Nephron (organoid): ENCODE measurements at regions not wholly inside any gene's neighbourhood (a gene's known extent, or its start where the extent isn't known, plus 50 kb on each side); places are given as distances from the start of the nearest gene placed in this dataset.

Experiments
- H3K27ac Mint-ChIP-seq, 3 experiments: 2 replicates each; pipeline ENCODE4 v1.8.0; 2020; ENCODE audit warnings: mixed read lengths in 3 of 3, mild to moderate bottlenecking in 2 of 3, moderate library complexity in 1 of 3
- H3K27me3 Mint-ChIP-seq: 2 replicates; pipeline ENCODE4 v1.8.0; 2021; ENCODE audit warnings: low read depth, mild to moderate bottlenecking, moderate library complexity, mixed read lengths
- H3K36me3 Mint-ChIP-seq: 2 replicates; pipeline ENCODE4 v1.8.0; 2020; ENCODE audit warnings: low read depth, mixed read lengths
- H3K4me1 Mint-ChIP-seq: 2 replicates; pipeline ENCODE4 v1.8.0; 2020; ENCODE audit warnings: mixed read lengths
- H3K4me3 Mint-ChIP-seq, 3 experiments: 2 replicates each; pipeline ENCODE4 v1.8.0; 2020; ENCODE audit warnings: mild to moderate bottlenecking in 3 of 3, mixed read lengths in 3 of 3, moderate library complexity in 2 of 3
- H3K9me3 Mint-ChIP-seq: 2 replicates; pipeline ENCODE4 v1.8.0; 2020; ENCODE audit warnings: mixed read lengths
- TF ChIP-seq, protein P1 (sequence below), 3 experiments: fragments of 200-600 bp; sonication (generic); IDR thresholded peaks; one replicate each; pipeline ENCODE4 v1.5.0; 2021; ENCODE audit warnings: antibody characterized with exemption in 3 of 3; ENCODE audit not compliant: unreplicated experiment in 3 of 3

DNA sequence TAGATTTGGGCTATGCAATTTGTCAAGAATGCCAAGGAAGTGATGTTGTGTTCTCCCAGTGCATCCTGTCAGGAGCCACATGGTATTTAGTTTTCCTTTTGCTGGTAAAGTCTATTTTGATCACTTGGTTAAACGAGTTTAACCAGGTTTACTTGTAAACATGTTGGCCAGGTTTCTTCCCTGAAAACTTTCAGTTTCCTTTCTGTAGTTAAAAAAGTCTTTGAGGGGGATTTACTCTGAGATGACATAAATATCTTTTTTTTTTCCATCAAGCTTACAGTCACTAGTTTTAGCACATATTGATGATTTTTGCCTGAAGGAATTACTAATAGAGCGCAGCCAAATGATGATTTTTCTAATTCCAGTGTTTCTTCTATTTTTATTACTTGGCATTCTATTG, 320.5 kb downstream of the PHF14 start:
- no peak overlapping the region for H3K27ac Mint-ChIP-seq
- TF ChIP-seq, protein P1, sequence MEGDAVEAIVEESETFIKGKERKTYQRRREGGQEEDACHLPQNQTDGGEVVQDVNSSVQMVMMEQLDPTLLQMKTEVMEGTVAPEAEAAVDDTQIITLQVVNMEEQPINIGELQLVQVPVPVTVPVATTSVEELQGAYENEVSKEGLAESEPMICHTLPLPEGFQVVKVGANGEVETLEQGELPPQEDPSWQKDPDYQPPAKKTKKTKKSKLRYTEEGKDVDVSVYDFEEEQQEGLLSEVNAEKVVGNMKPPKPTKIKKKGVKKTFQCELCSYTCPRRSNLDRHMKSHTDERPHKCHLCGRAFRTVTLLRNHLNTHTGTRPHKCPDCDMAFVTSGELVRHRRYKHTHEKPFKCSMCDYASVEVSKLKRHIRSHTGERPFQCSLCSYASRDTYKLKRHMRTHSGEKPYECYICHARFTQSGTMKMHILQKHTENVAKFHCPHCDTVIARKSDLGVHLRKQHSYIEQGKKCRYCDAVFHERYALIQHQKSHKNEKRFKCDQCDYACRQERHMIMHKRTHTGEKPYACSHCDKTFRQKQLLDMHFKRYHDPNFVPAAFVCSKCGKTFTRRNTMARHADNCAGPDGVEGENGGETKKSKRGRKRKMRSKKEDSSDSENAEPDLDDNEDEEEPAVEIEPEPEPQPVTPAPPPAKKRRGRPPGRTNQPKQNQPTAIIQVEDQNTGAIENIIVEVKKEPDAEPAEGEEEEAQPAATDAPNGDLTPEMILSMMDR (IDR thresholded peaks at IDR 0.05; ENCODE audit: unreplicated experiment in 3 of 3): no peak
- H3K27me3 Mint-ChIP-seq: no peaks in the 10 kb centered on the region
- H3K4me3 Mint-ChIP-seq: no peak overlapping the region
- no peaks in the 10 kb centered on the region for H3K36me3 Mint-ChIP-seq
- H3K9me3 Mint-ChIP-seq: peaks cover 3% of the 10 kb centered on the region
- peaks cover 6% of the 10 kb centered on the region for H3K4me1 Mint-ChIP-seq

DNA sequence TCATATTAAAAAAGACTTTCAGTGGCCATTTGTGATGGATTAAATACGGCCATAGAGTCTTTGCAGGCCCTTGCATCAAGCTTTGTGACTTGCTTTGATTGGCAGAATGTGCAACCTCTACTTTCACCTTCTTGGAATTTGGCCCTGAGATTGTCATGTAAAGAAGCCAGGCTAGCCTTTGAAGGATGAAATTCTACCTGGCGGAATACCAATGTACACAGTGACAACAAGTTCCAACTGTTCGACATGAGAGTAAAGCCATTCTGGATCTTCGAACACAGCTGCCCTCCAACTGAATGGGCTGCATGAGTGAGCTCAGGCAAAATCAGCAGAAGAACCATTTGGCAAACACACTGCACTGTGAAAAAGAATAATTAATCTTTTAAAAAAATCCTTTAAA, 321.3 kb downstream of the PHF14 start:
- TF ChIP-seq, protein P1 (IDR thresholded peaks at IDR 0.05; ENCODE audit: unreplicated experiment in 3 of 3): no peak
- Mint-ChIP-seq H3K9me3 (peaks cover 3% of the 10 kb centered on the region), H3K27ac (no peak overlapping the region), H3K27me3 (no peaks in the 10 kb centered on the region), H3K4me1 (peaks cover 6% of the 10 kb centered on the region), H3K36me3 (no peaks in the 10 kb centered on the region), H3K4me3 (no peak overlapping the region)

DNA sequence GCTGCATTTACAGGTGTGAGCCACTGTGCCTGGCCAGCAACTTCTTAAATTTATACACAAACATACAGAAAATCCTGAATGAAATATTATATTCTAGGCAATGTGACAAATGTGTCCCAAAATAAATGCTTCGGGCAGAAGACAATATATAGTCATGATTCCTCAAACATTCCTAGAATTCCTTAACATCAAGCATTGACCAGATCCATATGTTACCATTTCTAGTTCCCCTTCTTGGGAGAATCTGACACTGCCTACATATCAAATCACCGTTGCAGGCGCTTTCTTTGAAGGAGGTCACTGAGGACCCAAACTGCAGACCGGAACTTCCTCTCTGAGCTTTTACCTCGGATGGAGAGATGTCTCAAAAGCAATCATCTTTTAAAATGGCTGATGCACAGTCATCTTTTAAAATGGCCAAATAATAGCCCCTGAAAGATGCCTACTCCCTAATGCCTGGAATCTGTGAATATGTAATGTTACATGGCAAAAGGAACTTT, 323.5 kb downstream of the PHF14 start:
- Mint-ChIP-seq H3K27ac (no peak overlapping the region), H3K27me3 (no peaks in the 10 kb centered on the region), H3K4me1 (peaks cover 6% of the 10 kb centered on the region), H3K36me3 (no peaks in the 10 kb centered on the region), H3K4me3 (no peak overlapping the region), H3K9me3 (peaks cover 3% of the 10 kb centered on the region)
- TF ChIP-seq, protein P1 (IDR thresholded peaks at IDR 0.05; ENCODE audit: unreplicated experiment in 3 of 3): no peak

DNA sequence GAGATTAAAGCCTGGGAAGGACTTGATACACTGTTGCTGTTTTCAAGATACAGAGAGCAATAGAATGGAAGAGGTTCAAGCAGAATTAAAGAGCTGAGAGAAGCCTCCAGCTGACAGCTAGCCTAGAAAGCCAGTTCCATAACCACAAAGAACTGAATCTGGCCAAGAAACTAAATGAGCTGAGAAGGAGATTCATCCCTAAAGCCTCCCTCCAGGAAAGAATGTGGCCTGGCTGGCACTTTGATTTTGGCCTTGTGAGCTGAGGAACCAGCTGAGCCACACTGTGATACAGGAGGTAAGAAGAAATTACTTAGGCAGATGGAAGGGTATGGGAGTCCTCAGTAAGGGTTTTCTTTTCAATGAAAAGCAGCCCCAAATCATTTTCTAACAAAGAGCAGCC, 324.1 kb downstream of the PHF14 start:
- no peaks in the 10 kb centered on the region for H3K27me3 Mint-ChIP-seq
- no peaks in the 10 kb centered on the region for H3K36me3 Mint-ChIP-seq
- no peak overlapping the region for H3K4me3 Mint-ChIP-seq
- TF ChIP-seq, protein P1 (IDR thresholded peaks at IDR 0.05; ENCODE audit: unreplicated experiment in 3 of 3): no peak
- peaks cover 5% of the 10 kb centered on the region for H3K9me3 Mint-ChIP-seq
- H3K27ac Mint-ChIP-seq: no peak overlapping the region
- H3K4me1 Mint-ChIP-seq: peaks cover 6% of the 10 kb centered on the region

DNA sequence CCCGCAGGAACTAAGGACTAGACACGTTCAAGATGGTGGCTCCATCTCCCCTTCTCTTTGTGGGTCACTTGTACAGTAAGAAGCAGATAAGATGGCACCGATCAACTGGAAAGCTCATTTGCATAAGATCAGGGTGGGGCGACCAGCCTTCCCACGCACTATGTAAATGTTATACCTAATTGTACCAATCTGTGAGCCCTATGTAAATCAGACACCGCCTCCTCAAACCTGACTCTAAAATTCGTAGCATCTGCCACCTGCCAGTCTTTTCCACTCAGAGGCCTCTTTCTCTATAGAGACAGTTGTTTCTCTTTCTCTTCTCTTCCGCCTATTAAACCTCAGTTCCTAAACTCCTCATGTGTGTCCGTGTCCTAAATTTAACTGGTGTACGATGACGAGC, 324.5 kb downstream of the PHF14 start:
- no peaks in the 10 kb centered on the region for H3K36me3 Mint-ChIP-seq
- H3K9me3 Mint-ChIP-seq: peaks cover 8% of the 10 kb centered on the region
- H3K27me3 Mint-ChIP-seq: no peaks in the 10 kb centered on the region
- H3K4me3 Mint-ChIP-seq: no peak overlapping the region
- peaks cover 6% of the 10 kb centered on the region for H3K4me1 Mint-ChIP-seq
- TF ChIP-seq, protein P1 (IDR thresholded peaks at IDR 0.05; ENCODE audit: unreplicated experiment in 3 of 3): no peak
- no peak overlapping the region for H3K27ac Mint-ChIP-seq

DNA sequence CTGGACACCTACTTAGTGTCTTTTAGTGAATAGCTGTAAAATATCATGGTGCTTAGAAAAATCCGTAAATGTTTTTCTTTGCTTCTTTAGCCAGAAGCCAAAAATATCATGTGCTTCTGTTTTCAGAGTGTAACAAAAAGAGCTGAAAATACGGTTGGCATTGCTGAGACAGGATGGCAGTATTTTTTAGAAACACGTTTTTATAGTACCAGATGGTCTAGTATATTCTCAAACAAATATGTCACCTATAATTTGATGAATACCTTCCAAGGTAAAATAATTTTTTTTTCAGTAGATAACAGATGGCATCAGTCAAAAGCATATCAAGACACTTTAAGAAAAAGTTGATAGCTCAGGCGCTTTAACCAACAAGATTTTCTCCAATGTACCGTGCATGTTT, 326.6 kb downstream of the PHF14 start:
- Mint-ChIP-seq H3K4me3 (no peak overlapping the region), H3K27me3 (no peaks in the 10 kb centered on the region), H3K9me3 (peaks cover 8% of the 10 kb centered on the region), H3K36me3 (no peaks in the 10 kb centered on the region), H3K27ac (no peak overlapping the region), H3K4me1 (peaks cover 6% of the 10 kb centered on the region)
- TF ChIP-seq, protein P1 (IDR thresholded peaks at IDR 0.05; ENCODE audit: unreplicated experiment in 3 of 3): no peak
